H9 (cell line): ENCODE measurements at regions not wholly inside any gene's neighbourhood (a gene's known extent, or its start where the extent isn't known, plus 50 kb on each side); places are given as distances from the start of the nearest gene placed in this dataset.

Source experiments
- DNase-seq: peaks from one replicate; pipeline ENCODE4 v3.0.0-alpha.2; 2017
- H2AFZ ChIP-seq: one replicate; pipeline ENCODE4 v1.6.1; 2013; ENCODE audit warnings: mild to moderate bottlenecking, low read length, control low read depth, moderate library complexity
- H2AK5ac ChIP-seq: 2 replicates; pipeline ENCODE4 v1.6.1; 2013; ENCODE audit warnings: low read length, control low read depth, mixed read lengths; ENCODE audit not compliant: insufficient read length
- H2BK120ac ChIP-seq: one replicate; pipeline ENCODE4 v1.6.1; 2013; ENCODE audit warnings: low read depth, mild to moderate bottlenecking, low read length, control low read depth, inconsistent platforms; ENCODE audit not compliant: poor library complexity, severe bottlenecking
- H2BK12ac ChIP-seq: 2 replicates; pipeline ENCODE4 v1.6.1; 2013; ENCODE audit warnings: low read length, control low read depth, mixed read lengths, low read depth; ENCODE audit not compliant: insufficient read length
- H2BK15ac ChIP-seq: 2 replicates; pipeline ENCODE4 v1.6.1; 2013; ENCODE audit warnings: low read depth, low read length, control low read depth
- H2BK20ac ChIP-seq: one replicate; pipeline ENCODE4 v1.6.1; 2013; ENCODE audit warnings: low read depth, mild to moderate bottlenecking, low read length, control low read depth, inconsistent platforms; ENCODE audit not compliant: poor library complexity, severe bottlenecking
- H2BK5ac ChIP-seq: 2 replicates; pipeline ENCODE4 v1.6.1; 2013; ENCODE audit warnings: low read length, control low read depth, mixed read lengths; ENCODE audit not compliant: insufficient read length
- H3K14ac ChIP-seq: 2 replicates; pipeline ENCODE4 v1.6.1; 2013; ENCODE audit warnings: low read length, control low read depth; ENCODE audit not compliant: insufficient read depth
- H3K18ac ChIP-seq: 2 replicates; pipeline ENCODE4 v1.6.1; 2013; ENCODE audit warnings: low read depth, mild to moderate bottlenecking, mixed read lengths, low read length, control low read depth; ENCODE audit not compliant: insufficient read length
- H3K23ac ChIP-seq: 2 replicates; pipeline ENCODE4 v1.6.1; 2013; ENCODE audit warnings: low read length, control low read depth, mixed read lengths, low read depth; ENCODE audit not compliant: insufficient read length
- H3K23me2 ChIP-seq: 2 replicates; pipeline ENCODE4 v1.6.1; 2013; ENCODE audit warnings: low read depth, mild to moderate bottlenecking, mixed read lengths, low read length, control low read depth; ENCODE audit not compliant: insufficient read length, poor library complexity, severe bottlenecking
- H3K27ac ChIP-seq: 2 replicates; pipeline ENCODE4 v1.5.1; 2013; ENCODE audit warnings: low read length, control low read depth, mixed read lengths, low read depth; ENCODE audit not compliant: insufficient read length
- H3K27me3 ChIP-seq: 2 replicates; pipeline ENCODE4 v1.6.1; 2013; ENCODE audit warnings: low read length, control low read depth, inconsistent platforms; ENCODE audit not compliant: insufficient read depth
- H3K4ac ChIP-seq: 2 replicates; pipeline ENCODE4 v1.6.1; 2013; ENCODE audit warnings: low read depth, mild to moderate bottlenecking, control low read depth, inconsistent platforms, low read length, moderate library complexity
- H3K4me1 ChIP-seq: 2 replicates; pipeline ENCODE4 v1.6.1; 2013; ENCODE audit warnings: low read length, control low read depth, inconsistent platforms; ENCODE audit not compliant: insufficient read depth
- H3K4me2 ChIP-seq: 2 replicates; pipeline ENCODE4 v1.6.1; 2013; ENCODE audit warnings: low read length, control low read depth, mixed read lengths; ENCODE audit not compliant: insufficient read length, insufficient read depth
- H3K56ac ChIP-seq: 2 replicates; pipeline ENCODE4 v1.6.1; 2013; ENCODE audit warnings: low read depth, mild to moderate bottlenecking, mixed read lengths, low read length, control low read depth; ENCODE audit not compliant: insufficient read length
- H3K79me1 ChIP-seq: 2 replicates; pipeline ENCODE4 v1.6.1; 2013; ENCODE audit warnings: low read depth, mild to moderate bottlenecking, moderate library complexity, low read length, control low read depth, inconsistent platforms; ENCODE audit not compliant: insufficient read depth, poor library complexity, severe bottlenecking
- H3K79me2 ChIP-seq: 2 replicates; pipeline ENCODE4 v1.6.1; 2013; ENCODE audit warnings: low read length, control low read depth, inconsistent platforms; ENCODE audit not compliant: insufficient read depth
- H3K9ac ChIP-seq: 2 replicates; pipeline ENCODE4 v1.6.1; 2013; ENCODE audit warnings: low read length, control low read depth, mixed read lengths; ENCODE audit not compliant: insufficient read length; ENCODE audit errors: extremely low read depth
- H3K9me3 ChIP-seq: one replicate; pipeline ENCODE4 v1.6.1; 2013; ENCODE audit warnings: low read depth, low read length, inconsistent platforms; ENCODE audit not compliant: control insufficient read depth
- H3T11ph ChIP-seq: one replicate; pipeline ENCODE4 v1.6.1; 2013; ENCODE audit warnings: mild to moderate bottlenecking, low read length, control low read depth, inconsistent platforms
- H4K20me1 ChIP-seq: one replicate; pipeline ENCODE4 v1.6.1; 2013; ENCODE audit not compliant: control insufficient read depth, insufficient read length, insufficient read depth
- H4K5ac ChIP-seq: 2 replicates; pipeline ENCODE4 v1.6.1; 2013; ENCODE audit warnings: low read depth, mild to moderate bottlenecking, mixed read lengths, low read length, control low read depth; ENCODE audit not compliant: insufficient read length
- H4K8ac ChIP-seq: replicated peaks from 2 replicates; pipeline ENCODE4 v1.6.1; 2013; ENCODE audit warnings: low read length, control low read depth, mixed read lengths, low read depth; ENCODE audit not compliant: insufficient read length
- H4K91ac ChIP-seq: 2 replicates; pipeline ENCODE4 v1.6.1; 2013; ENCODE audit warnings: low read depth, mild to moderate bottlenecking, moderate library complexity, mixed read lengths, low read length, control low read depth; ENCODE audit not compliant: insufficient read length
- H3K27ac Mint-ChIP-seq, 3 experiments: 2 replicates in 2 of 3; 3 replicates in 1 of 3; pipeline ENCODE4 v1.8.0; 2020 to 2021; ENCODE audit warnings: mixed read lengths in 3 of 3, mild to moderate bottlenecking in 1 of 3, moderate library complexity in 1 of 3
- H3K27me3 Mint-ChIP-seq: 2 replicates; pipeline ENCODE4 v1.8.0; 2021; ENCODE audit warnings: low read depth, mild to moderate bottlenecking, moderate library complexity, mixed read lengths
- H3K36me3 Mint-ChIP-seq, 3 experiments: 2 replicates in 2 of 3; 3 replicates in 1 of 3; pipeline ENCODE4 v1.8.0; 2020 to 2021; ENCODE audit warnings: low read depth in 3 of 3, mixed read lengths in 3 of 3; ENCODE audit not compliant: insufficient read depth in 1 of 3
- H3K4me1 Mint-ChIP-seq, 2 experiments: 2 replicates each; pipeline ENCODE4 v1.8.0; 2020; ENCODE audit warnings: mixed read lengths in 2 of 2
- H3K4me3 Mint-ChIP-seq, 2 experiments: 2 replicates in 1 of 2; 3 replicates in 1 of 2; pipeline ENCODE4 v1.8.0; 2020 to 2021; ENCODE audit warnings: mild to moderate bottlenecking in 2 of 2, mixed read lengths in 2 of 2, moderate library complexity in 1 of 2
- H3K9me3 Mint-ChIP-seq, 2 experiments: 2 replicates in 1 of 2; 3 replicates in 1 of 2; pipeline ENCODE4 v1.8.0; 2020; ENCODE audit warnings: mild to moderate bottlenecking in 2 of 2, mixed read lengths in 2 of 2, moderate library complexity in 1 of 2
- WGBS: extraction: QIAGEN DNeasy Blood & Tissue Kit; methylation state at CpG from one replicate; pipeline ENCODE4 v1.1.7; 2013; ENCODE audit warnings: missing lambda C conversion rate, low lambda C conversion rate, mixed read lengths; ENCODE audit not compliant: insufficient read length; ENCODE audit errors: extremely low coverage; 5-methylcytosine and 5-hydroxymethylcytosine counted together
- TF ChIP-seq, protein P1 (sequence below): fragments of 200-600 bp; sonication (generic); conservative IDR thresholded peaks from 3 replicates; pipeline ENCODE4 v1.8.0; 2021; ENCODE audit warnings: antibody characterized with exemption, mild to moderate bottlenecking

- Histone ChIP-seq H3K14ac (no peak overlapping the region), H2BK12ac (no peak overlapping the region), H2BK120ac (no peak overlapping the region), H4K5ac (no peak overlapping the region), H3K18ac (no peak overlapping the region), H3K23me2 (no peaks in the 10 kb centered on the region), H2BK15ac (no peak overlapping the region), H3K4me1 (no peaks in the 10 kb centered on the region), H3K56ac (no peak overlapping the region), H3K27me3 (no peaks in the 10 kb centered on the region), H3K79me2 (no peaks in the 10 kb centered on the region), H2AFZ (no peak overlapping the region), H2BK5ac (no peak overlapping the region), H3K9ac (no peak overlapping the region), H3T11ph (no peak overlapping the region), H4K8ac (no peak overlapping the region), H2AK5ac (no peak overlapping the region), H3K23ac (no peak overlapping the region), H3K9me3 (no peaks in the 10 kb centered on the region), H2BK20ac (no peak overlapping the region), H3K4ac (no peak overlapping the region), H3K4me2 (no peak overlapping the region), H3K27ac (no peak overlapping the region), H4K91ac (no peak overlapping the region), H3K79me1 (no peaks in the 10 kb centered on the region), H4K20me1 (no peaks in the 10 kb centered on the region)
- WGBS, result no CpG with 5 or more reads among the region's 9 CpGs
- Mint-ChIP-seq H3K36me3 (no peaks in the 10 kb centered on the region), H3K4me3 (no peak overlapping the region), H3K27me3 (peaks cover 4% of the 10 kb centered on the region; the same call in 1 of the 2 replicates), H3K27ac (no peak overlapping the region), H3K9me3 (no peaks in the 10 kb centered on the region; a peak in 1 of 5 replicates), H3K4me1 (no peaks in the 10 kb centered on the region)
- DNase-seq, result no peak
- TF ChIP-seq, protein P1, sequence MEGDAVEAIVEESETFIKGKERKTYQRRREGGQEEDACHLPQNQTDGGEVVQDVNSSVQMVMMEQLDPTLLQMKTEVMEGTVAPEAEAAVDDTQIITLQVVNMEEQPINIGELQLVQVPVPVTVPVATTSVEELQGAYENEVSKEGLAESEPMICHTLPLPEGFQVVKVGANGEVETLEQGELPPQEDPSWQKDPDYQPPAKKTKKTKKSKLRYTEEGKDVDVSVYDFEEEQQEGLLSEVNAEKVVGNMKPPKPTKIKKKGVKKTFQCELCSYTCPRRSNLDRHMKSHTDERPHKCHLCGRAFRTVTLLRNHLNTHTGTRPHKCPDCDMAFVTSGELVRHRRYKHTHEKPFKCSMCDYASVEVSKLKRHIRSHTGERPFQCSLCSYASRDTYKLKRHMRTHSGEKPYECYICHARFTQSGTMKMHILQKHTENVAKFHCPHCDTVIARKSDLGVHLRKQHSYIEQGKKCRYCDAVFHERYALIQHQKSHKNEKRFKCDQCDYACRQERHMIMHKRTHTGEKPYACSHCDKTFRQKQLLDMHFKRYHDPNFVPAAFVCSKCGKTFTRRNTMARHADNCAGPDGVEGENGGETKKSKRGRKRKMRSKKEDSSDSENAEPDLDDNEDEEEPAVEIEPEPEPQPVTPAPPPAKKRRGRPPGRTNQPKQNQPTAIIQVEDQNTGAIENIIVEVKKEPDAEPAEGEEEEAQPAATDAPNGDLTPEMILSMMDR, result no peak
These were observed 64.0 kb upstream of the TRIB2 start for GRCh38 chr2:12652723-12653122.
